ENCODE measurements at regions not wholly inside any gene's neighbourhood (a gene's known extent, or its start where the extent isn't known, plus 50 kb on each side); places are given as distances from the start of the nearest gene placed in this dataset.

DNA sequence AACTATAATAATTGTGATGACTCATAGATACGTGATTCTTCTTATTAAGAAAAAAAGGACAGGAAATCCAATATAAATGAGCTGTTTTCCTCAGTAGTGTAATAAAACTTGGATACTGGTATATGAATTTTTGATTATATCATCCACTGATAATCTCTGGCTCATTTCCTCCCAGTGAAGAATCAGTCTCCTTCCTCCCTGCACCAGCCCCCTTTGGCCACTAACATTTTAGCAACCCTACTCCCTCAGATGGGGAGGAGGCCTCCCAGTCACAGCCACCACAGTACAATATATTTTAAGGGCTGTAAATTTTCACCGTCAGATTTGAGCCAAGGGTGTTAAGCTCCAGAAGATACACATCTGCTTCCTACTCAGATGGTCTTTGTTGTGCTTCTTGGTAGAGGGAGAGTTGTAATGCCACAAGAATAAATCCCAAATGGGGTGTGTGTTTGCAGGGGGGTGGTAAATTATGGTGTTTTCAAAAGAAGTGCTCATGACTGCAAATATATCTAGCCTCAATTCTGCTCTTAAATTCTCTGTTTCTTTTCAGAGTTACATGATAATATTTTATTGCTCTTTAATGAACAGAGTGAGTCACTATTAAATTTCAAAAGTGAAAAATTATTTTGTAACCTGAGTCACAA is 153.5 kb downstream of the HLX start:
- Histone ChIP-seq H3K36me3 (ENCODE audit: control insufficient read depth in 2 of 2, insufficient read depth in 2 of 2, low read length in 1 of 2) (no peaks in the 10 kb centered on the region), H3K9me3 (replicated peaks; ENCODE audit: control insufficient read depth, insufficient read depth, low read length) (no peaks in the 10 kb centered on the region; the same call in 2 of the 3 replicates), H3K4me1 (ENCODE audit: control insufficient read depth, insufficient read depth, low read length) (no peaks in the 10 kb centered on the region), H3K27ac (ENCODE audit: control insufficient read depth, insufficient read depth) (no peak overlapping the region), H3K9ac (ENCODE audit: control insufficient read depth, insufficient read depth, low read length) (no peak overlapping the region), H4K20me1 (ENCODE audit: control insufficient read depth, insufficient read depth) (no peaks in the 10 kb centered on the region), H3K4me2 (ENCODE audit: control insufficient read depth, insufficient read depth) (no peak overlapping the region), H2AFZ (ENCODE audit: control insufficient read depth, low read depth, low read length) (no peak overlapping the region), H3K79me2 (ENCODE audit: control insufficient read depth, insufficient read depth, low read length) (no peaks in the 10 kb centered on the region), H3K4me3 (no peak overlapping the region), H3K27me3 (replicated peaks in 1 of 2; ENCODE audit: control insufficient read depth in 2 of 2, insufficient read depth in 2 of 2, low read length in 1 of 2) (no peaks in the 10 kb centered on the region; a peak in 1 of 4 replicates)
- BruUV-seq (replicated peaks) = no TSS peak
- FAIRE-seq = no peak
- no peak for ATAC-seq
- ChIA-PET POLR2A (no interaction called here), SMC1A (ENCODE audit: uncharacterized antibody, unreplicated experiment) (interaction anchor here (1.4 kb wide), 1 partner anchor 142 kb away, joined by 4 read pairs; no protein-coding TSS in a partner anchor), RAD21 (ENCODE audit: unreplicated experiment) (no interaction called here), CTCF (no interaction called here)
- in situ Hi-C loops (cut with MboI) = no loop called here
- intact Hi-C loops (cut with micrococcal nuclease; ENCODE audit: unreplicated experiment) = no loop called here
- 39% methylated on average over 2 of the region's 2 CpGs for whole genome bisulfite sequencing (ENCODE audit: insufficient coverage, insufficient replicate concordance, low lambda C conversion rate, missing lambda C conversion rate)
- DNase-seq (ENCODE audit: low read depth, low spot score) = no peak
- TF ChIP-seq TARDBP (IDR thresholded peaks at IDR 0.05; ENCODE audit: borderline replicate concordance) (no peak), MYB (IDR thresholded peaks at IDR 0.05; ENCODE audit: borderline replicate concordance, low read depth, low read length) (no peak), ZSCAN29 (IDR thresholded peaks at IDR 0.05) (no peak), RB1 (IDR thresholded peaks at IDR 0.05; ENCODE audit: borderline replicate concordance) (no peak), BHLHE40 (IDR thresholded peaks at IDR 0.05; ENCODE audit: borderline replicate concordance in 1 of 2, low read depth in 2 of 2, low read length in 1 of 2) (no peak), TCF12 (IDR thresholded peaks at IDR 0.05; ENCODE audit: low read depth, low read length) (no peak), GATAD2B (conservative IDR thresholded peaks at IDR 0.05; ENCODE audit: low read depth) (no peak)

DNA sequence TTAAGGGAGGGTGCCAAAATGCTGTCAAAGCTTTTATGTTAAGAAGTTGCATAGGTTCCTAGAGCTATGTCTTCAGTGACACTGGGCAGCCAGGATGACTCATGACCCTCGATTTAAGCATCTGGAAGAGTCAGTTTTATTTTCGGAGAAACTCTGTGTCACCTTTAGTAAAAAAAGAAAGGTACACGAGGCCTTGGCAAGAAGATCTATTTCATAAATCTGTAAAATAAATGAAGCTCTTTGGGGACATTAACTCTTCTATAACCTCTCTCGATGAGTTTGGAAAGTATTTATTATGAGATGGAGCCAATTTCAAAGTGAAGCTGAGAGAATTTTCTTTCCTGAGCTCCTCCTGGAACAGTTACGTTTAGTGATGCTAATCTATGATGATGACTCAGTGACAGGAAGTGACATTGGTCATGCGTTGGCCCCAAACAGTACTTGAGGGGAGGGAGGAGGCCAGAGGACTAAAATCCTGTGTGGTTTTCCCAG is 156.5 kb downstream of the HLX start:
- SMC1A ChIA-PET (ENCODE audit: uncharacterized antibody, unreplicated experiment) = interaction anchor here (0.7 to 1.6 kb wide), 5 partner anchors 9 to 127 kb away, joined by 3 to 5 read pairs (median 3); no protein-coding TSS in a partner anchor
- CTCF ChIA-PET = interaction anchor here (1.0 to 2.0 kb wide), 2 partner anchors 10 to 167 kb away, joined by 4 to 5 read pairs; no protein-coding TSS in a partner anchor
- FAIRE-seq (no peak), ATAC-seq (no peak), DNase-seq (ENCODE audit: low read depth, low spot score) (no peak)
- intact Hi-C loops (cut with micrococcal nuclease; ENCODE audit: unreplicated experiment) = no loop called here
- Histone ChIP-seq H3K9me3 (replicated peaks; ENCODE audit: control insufficient read depth, insufficient read depth, low read length) (no peaks in the 10 kb centered on the region; the same call in 2 of the 3 replicates), H3K9ac (ENCODE audit: control insufficient read depth, insufficient read depth, low read length) (no peak overlapping the region), H3K79me2 (ENCODE audit: control insufficient read depth, insufficient read depth, low read length) (no peaks in the 10 kb centered on the region), H3K36me3 (ENCODE audit: control insufficient read depth in 2 of 2, insufficient read depth in 2 of 2, low read length in 1 of 2) (no peaks in the 10 kb centered on the region), H3K27ac (ENCODE audit: control insufficient read depth, insufficient read depth) (no peak overlapping the region), H3K27me3 (replicated peaks in 1 of 2; ENCODE audit: control insufficient read depth in 2 of 2, insufficient read depth in 2 of 2, low read length in 1 of 2) (no peaks in the 10 kb centered on the region; a peak in 1 of 4 replicates), H3K4me3 (no peak overlapping the region), H3K4me2 (ENCODE audit: control insufficient read depth, insufficient read depth) (no peak overlapping the region), H2AFZ (ENCODE audit: control insufficient read depth, low read depth, low read length) (no peak overlapping the region), H3K4me1 (ENCODE audit: control insufficient read depth, insufficient read depth, low read length) (no peaks in the 10 kb centered on the region), H4K20me1 (ENCODE audit: control insufficient read depth, insufficient read depth) (no peaks in the 10 kb centered on the region)
- in situ Hi-C loops (cut with MboI) = no loop called here
- 31% methylated on average over 6 of the region's 6 CpGs for WGBS (ENCODE audit: insufficient coverage, insufficient replicate concordance, low lambda C conversion rate, missing lambda C conversion rate)
- POLR2A ChIA-PET = interaction anchor here (1.4 kb wide), 1 partner anchor 10 kb away, joined by 3 read pairs; no protein-coding TSS in a partner anchor
- BruUV-seq (replicated peaks) = no TSS peak
- RAD21 ChIA-PET (ENCODE audit: unreplicated experiment) = interaction anchor here (1.0 to 1.1 kb wide), 3 partner anchors 102 to 168 kb away, joined by 3 to 4 read pairs (median 3); no protein-coding TSS in a partner anchor
- TF ChIP-seq CBX5 (IDR thresholded peaks at IDR 0.05; ENCODE audit: low read depth) (no peak), EP300 (IDR thresholded peaks at IDR 0.05; ENCODE audit: borderline replicate concordance in 1 of 2, control insufficient read depth in 1 of 2, low read depth in 2 of 2, low read length in 2 of 2) (no peak), DPF2 (IDR thresholded peaks at IDR 0.05) (no peak), SP1 (IDR thresholded peaks at IDR 0.05; ENCODE audit: low read depth, low read length) (no peak)
- TF ChIP-seq, protein P1, sequence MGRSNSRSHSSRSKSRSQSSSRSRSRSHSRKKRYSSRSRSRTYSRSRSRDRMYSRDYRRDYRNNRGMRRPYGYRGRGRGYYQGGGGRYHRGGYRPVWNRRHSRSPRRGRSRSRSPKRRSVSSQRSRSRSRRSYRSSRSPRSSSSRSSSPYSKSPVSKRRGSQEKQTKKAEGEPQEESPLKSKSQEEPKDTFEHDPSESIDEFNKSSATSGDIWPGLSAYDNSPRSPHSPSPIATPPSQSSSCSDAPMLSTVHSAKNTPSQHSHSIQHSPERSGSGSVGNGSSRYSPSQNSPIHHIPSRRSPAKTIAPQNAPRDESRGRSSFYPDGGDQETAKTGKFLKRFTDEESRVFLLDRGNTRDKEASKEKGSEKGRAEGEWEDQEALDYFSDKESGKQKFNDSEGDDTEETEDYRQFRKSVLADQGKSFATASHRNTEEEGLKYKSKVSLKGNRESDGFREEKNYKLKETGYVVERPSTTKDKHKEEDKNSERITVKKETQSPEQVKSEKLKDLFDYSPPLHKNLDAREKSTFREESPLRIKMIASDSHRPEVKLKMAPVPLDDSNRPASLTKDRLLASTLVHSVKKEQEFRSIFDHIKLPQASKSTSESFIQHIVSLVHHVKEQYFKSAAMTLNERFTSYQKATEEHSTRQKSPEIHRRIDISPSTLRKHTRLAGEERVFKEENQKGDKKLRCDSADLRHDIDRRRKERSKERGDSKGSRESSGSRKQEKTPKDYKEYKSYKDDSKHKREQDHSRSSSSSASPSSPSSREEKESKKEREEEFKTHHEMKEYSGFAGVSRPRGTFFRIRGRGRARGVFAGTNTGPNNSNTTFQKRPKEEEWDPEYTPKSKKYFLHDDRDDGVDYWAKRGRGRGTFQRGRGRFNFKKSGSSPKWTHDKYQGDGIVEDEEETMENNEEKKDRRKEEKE (IDR thresholded peaks at IDR 0.05) = no peak
- TF ChIP-seq, protein P2, sequence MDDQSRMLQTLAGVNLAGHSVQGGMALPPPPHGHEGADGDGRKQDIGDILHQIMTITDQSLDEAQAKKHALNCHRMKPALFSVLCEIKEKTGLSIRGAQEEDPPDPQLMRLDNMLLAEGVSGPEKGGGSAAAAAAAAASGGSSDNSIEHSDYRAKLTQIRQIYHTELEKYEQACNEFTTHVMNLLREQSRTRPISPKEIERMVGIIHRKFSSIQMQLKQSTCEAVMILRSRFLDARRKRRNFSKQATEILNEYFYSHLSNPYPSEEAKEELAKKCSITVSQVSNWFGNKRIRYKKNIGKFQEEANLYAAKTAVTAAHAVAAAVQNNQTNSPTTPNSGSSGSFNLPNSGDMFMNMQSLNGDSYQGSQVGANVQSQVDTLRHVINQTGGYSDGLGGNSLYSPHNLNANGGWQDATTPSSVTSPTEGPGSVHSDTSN (IDR thresholded peaks at IDR 0.05; ENCODE audit: insufficient replicate concordance, low read depth, low read length) = no peak
